CD4-positive, alpha-beta memory T cell (primary cell): ENCODE measurements at regions not wholly inside any gene's neighbourhood (a gene's known extent, or its start where the extent isn't known, plus 50 kb on each side); places are given as distances from the start of the nearest gene placed in this dataset.
A peak's percentile ranks its signal among the peaks of the same experiment; 100 is the strongest.

Experiments used
- CTCF ChIA-PET: fragments of 350-600 bp; sonication (Branson Sonifier 250); formaldehyde crosslinking; loops from one replicate; lab custom pipeline; 2021; ENCODE audit warnings: inconsistent platforms; ENCODE audit not compliant: partially characterized antibody; lab: Charles Lee
- POLR2A ChIA-PET: fragments of 350-600 bp; sonication (Branson Sonifier 250); formaldehyde crosslinking; loops from one replicate; lab custom pipeline; 2021; ENCODE audit not compliant: partially characterized antibody; lab: Charles Lee
- DNase-seq, 5 donors: peaks; one replicate each; pipeline versions ENCODE4 v3.0.0 to v3.0.0-alpha.2; 2020 to 2022; ENCODE audit warnings: mixed read lengths in 1 of 5
- H3K27ac ChIP-seq: one replicate; pipeline ENCODE4 v1.7.0; 2013; ENCODE audit warnings: low read depth, low read length
- H3K27me3 ChIP-seq: 2 replicates; pipeline ENCODE4 v1.7.0; 2013; ENCODE audit warnings: mild to moderate bottlenecking, low read length, moderate library complexity; ENCODE audit not compliant: insufficient read depth
- H3K36me3 ChIP-seq: 2 replicates; pipeline ENCODE4 v1.7.0; 2013; ENCODE audit warnings: mild to moderate bottlenecking, low read length, moderate library complexity; ENCODE audit not compliant: insufficient read depth
- H3K4me1 ChIP-seq: 2 replicates; pipeline ENCODE4 v1.7.0; 2013; ENCODE audit warnings: mild to moderate bottlenecking, low read length, moderate library complexity; ENCODE audit not compliant: insufficient read depth
- H3K4me3 ChIP-seq, 2 donors: one replicate each; pipeline ENCODE4 v1.7.0; 2013; ENCODE audit warnings: low read length in 2 of 2, mild to moderate bottlenecking in 1 of 2
- H3K9me3 ChIP-seq, 2 donors: one replicate each; pipeline ENCODE4 v1.7.0; 2013; ENCODE audit warnings: low read length in 2 of 2, control low read depth in 1 of 2; ENCODE audit not compliant: control insufficient read depth in 1 of 2
- H3K27ac Mint-ChIP-seq, 7 donors: one replicate each; pipeline ENCODE4 v1.8.0; 2020 to 2021; ENCODE audit warnings: mixed read lengths in 7 of 7, mild to moderate bottlenecking in 6 of 7, inconsistent platforms in 3 of 7, moderate library complexity in 3 of 7
- H3K27me3 Mint-ChIP-seq, 2 donors: one replicate each; pipeline ENCODE4 v1.8.0; 2020 to 2021; ENCODE audit warnings: mixed read lengths in 2 of 2
- H3K36me3 Mint-ChIP-seq, 2 donors: one replicate each; pipeline ENCODE4 v1.8.0; 2020 to 2021; ENCODE audit warnings: mixed read lengths in 2 of 2, inconsistent platforms in 1 of 2, mild to moderate bottlenecking in 1 of 2
- H3K4me1 Mint-ChIP-seq, 4 donors: one replicate each; pipeline ENCODE4 v1.8.0; 2020 to 2021; ENCODE audit warnings: mixed read lengths in 4 of 4, mild to moderate bottlenecking in 1 of 4
- H3K4me3 Mint-ChIP-seq, 8 donors: one replicate each; pipeline ENCODE4 v1.8.0; 2020 to 2021; ENCODE audit warnings: mixed read lengths in 8 of 8, mild to moderate bottlenecking in 7 of 8, moderate library complexity in 6 of 8, inconsistent platforms in 3 of 8
- H3K9me3 Mint-ChIP-seq, 8 donors: one replicate each; pipeline ENCODE4 v1.8.0; 2020 to 2021; ENCODE audit warnings: mixed read lengths in 8 of 8, mild to moderate bottlenecking in 5 of 8, inconsistent platforms in 3 of 8, moderate library complexity in 1 of 8
- intact Hi-C: fragments of 100-400 bp; cut with micrococcal nuclease; formaldehyde crosslinking; loops from one replicate; pipeline ENCODE4 v1.15.1; 2023

DNA sequence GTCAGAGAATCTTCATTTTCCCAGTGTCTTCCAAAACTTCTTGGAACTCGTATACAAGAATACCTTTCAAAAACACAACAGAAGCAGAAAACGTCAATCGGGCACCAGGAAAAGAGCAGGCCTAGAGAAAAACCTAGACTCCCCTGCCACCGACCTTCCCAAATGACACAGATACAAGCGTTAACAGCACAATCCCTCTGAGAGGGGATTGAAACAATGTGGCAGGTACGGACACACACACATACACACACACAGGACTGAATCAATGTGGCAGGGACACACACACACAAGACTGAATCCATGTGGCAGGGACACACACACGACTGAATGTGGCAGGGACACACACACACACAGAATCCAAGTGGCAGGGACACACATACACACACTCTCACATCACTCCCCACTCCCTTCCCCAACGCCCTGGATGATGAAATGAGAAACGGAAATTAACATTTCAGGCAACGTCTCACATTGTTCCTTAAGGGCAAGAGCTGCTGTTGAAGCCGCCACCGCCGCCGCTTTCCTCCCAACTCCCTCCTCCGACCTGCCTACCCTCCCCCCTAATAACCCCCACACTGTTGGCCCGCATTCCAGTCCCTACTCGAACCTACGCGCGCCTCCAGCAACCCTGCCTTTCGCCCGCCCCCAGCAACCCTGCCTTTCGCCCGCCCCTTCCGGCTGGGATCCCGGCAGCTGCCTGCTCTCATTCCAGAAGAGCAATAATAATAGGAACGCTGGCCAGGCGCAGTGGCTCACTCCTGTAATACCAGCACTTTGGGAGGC, 302.1 kb upstream of the HSFY2 start:
- H3K4me3 ChIP-seq: no peak overlapping the region
- no peak overlapping the region for H3K27ac ChIP-seq
- H3K27me3 ChIP-seq: no peaks in the 10 kb centered on the region
- intact Hi-C loops: loop anchor here (10.0 kb wide), 1 partner anchor 159 kb away; no protein-coding TSS in a partner anchor
- peak overlapping the region in 2 of 8 donors; percentile 73 to 76 for H3K4me3 Mint-ChIP-seq
- no peaks in the 10 kb centered on the region for H3K36me3 ChIP-seq
- no peaks in the 10 kb centered on the region for H3K9me3 Mint-ChIP-seq
- DNase-seq: no peak
- no peaks in the 10 kb centered on the region for H3K9me3 ChIP-seq
- peaks cover 0 to 6% (median 3%) of the 10 kb centered on the region in 4 donors for H3K4me1 Mint-ChIP-seq
- ChIA-PET POLR2A (no interaction called here), CTCF (no interaction called here)
- no peaks in the 10 kb centered on the region for H3K4me1 ChIP-seq
- no peak overlapping the region for H3K27ac Mint-ChIP-seq
- peaks cover 4% of the 10 kb centered on the region in 2 donors for H3K27me3 Mint-ChIP-seq
- H3K36me3 Mint-ChIP-seq: no peaks in the 10 kb centered on the region

DNA sequence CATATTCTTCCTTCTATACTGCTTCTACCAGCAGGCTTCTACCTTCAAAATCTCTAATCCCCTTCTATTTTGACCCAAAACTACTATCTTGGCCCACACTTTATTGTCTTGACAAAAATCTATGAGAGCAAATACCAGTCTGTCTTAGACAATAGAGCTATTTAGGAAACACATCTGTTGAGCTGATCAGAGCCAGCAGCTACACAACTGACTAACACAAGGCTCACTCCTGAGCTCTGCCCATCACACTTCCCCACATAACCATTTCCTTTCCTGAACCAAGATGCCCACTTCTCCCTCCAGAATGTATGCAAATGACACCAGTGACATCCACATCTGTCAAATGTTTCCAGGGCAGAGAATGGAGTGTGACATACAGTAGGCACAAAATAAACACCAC, 293.9 kb upstream of the HSFY2 start:
- Mint-ChIP-seq H3K4me3 (no peak overlapping the region), H3K36me3 (no peaks in the 10 kb centered on the region), H3K4me1 (peaks cover 0 to 2% (median 0%) of the 10 kb centered on the region in 4 donors), H3K9me3 (no peaks in the 10 kb centered on the region), H3K27ac (no peak overlapping the region), H3K27me3 (no peaks in the 10 kb centered on the region)
- intact Hi-C loops: no loop called here
- no peak overlapping the region for H3K27ac ChIP-seq
- H3K4me3 ChIP-seq: no peak overlapping the region
- CTCF ChIA-PET: no interaction called here
- H3K27me3 ChIP-seq: no peaks in the 10 kb centered on the region
- H3K9me3 ChIP-seq: no peaks in the 10 kb centered on the region
- POLR2A ChIA-PET: no interaction called here
- no peaks in the 10 kb centered on the region for H3K36me3 ChIP-seq
- no peak for DNase-seq
- no peaks in the 10 kb centered on the region for H3K4me1 ChIP-seq

DNA sequence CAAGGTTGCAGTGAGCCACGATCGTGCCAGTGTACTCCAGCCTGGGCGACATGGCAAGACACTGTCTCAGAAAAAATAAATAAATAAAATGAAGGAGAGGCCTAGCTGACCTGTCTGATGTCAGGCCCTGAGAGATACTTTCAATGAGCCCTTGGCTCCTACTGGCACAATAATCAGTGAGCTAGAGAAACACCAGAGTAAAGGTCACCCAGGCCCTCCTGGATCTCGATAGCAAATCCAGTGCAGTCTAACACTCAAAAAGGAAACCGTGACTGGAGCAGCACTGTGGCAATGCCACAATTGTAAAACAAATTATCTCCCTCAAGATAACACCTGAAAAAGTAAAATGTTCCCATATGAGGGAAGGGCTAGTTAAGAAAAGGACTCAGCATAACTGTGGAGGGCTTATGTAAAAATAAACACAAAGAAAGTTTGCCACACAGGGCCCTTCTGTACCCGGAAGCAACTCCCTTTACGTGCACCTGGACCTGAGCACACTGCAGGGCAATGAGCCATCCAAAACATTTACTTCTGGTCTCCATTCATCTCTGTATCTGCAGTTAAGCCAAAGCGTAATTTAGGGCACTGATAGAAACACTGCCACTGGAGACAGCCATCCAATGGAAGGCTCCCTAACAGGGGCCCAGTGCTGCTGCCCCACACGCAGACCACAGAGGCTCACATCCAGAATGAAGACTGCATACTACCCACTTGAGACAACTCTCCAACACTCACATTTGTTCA, 293.1 kb upstream of the HSFY2 start:
- ChIA-PET CTCF (no interaction called here), POLR2A (no interaction called here)
- Histone ChIP-seq H3K9me3 (no peaks in the 10 kb centered on the region), H3K36me3 (no peaks in the 10 kb centered on the region), H3K27me3 (no peaks in the 10 kb centered on the region), H3K27ac (no peak overlapping the region), H3K4me1 (no peaks in the 10 kb centered on the region), H3K4me3 (no peak overlapping the region)
- no peak overlapping the region for H3K4me3 Mint-ChIP-seq
- no peaks in the 10 kb centered on the region for H3K27me3 Mint-ChIP-seq
- intact Hi-C loops: no loop called here
- no peaks in the 10 kb centered on the region for H3K36me3 Mint-ChIP-seq
- no peaks in the 10 kb centered on the region for H3K9me3 Mint-ChIP-seq
- no peak for DNase-seq
- no peak overlapping the region for H3K27ac Mint-ChIP-seq
- peaks cover 0 to 2% (median 0%) of the 10 kb centered on the region in 4 donors for H3K4me1 Mint-ChIP-seq

DNA sequence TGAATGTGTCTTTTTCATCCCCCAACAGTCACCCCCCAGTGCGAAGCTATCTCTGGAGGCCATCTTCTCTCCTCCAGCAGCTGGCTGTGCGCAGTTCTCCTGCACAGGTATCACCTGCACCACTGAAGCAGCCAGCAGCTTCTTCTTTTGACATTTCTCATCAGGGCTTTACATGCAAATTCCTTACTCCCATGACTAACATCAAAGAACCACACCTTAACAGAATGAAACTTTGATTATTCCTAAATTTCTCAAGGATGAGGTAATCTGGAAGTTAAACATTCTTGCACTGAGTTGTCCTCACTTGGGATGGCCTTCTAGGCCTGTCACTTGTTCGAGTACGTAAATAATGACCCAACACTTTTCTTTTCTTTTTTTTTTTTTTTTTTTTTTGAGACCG, 291.6 kb upstream of the HSFY2 start:
- ChIA-PET CTCF (no interaction called here), POLR2A (no interaction called here)
- H3K4me1 ChIP-seq: no peaks in the 10 kb centered on the region
- Mint-ChIP-seq H3K4me3 (no peak overlapping the region), H3K27ac (no peak overlapping the region), H3K27me3 (no peaks in the 10 kb centered on the region), H3K9me3 (no peaks in the 10 kb centered on the region), H3K4me1 (peaks cover 0 to 2% (median 0%) of the 10 kb centered on the region in 4 donors), H3K36me3 (no peaks in the 10 kb centered on the region)
- no peaks in the 10 kb centered on the region for H3K9me3 ChIP-seq
- no peak overlapping the region for H3K27ac ChIP-seq
- no peak for DNase-seq
- intact Hi-C loops: no loop called here
- H3K27me3 ChIP-seq: no peaks in the 10 kb centered on the region
- no peak overlapping the region for H3K4me3 ChIP-seq
- no peaks in the 10 kb centered on the region for H3K36me3 ChIP-seq

DNA sequence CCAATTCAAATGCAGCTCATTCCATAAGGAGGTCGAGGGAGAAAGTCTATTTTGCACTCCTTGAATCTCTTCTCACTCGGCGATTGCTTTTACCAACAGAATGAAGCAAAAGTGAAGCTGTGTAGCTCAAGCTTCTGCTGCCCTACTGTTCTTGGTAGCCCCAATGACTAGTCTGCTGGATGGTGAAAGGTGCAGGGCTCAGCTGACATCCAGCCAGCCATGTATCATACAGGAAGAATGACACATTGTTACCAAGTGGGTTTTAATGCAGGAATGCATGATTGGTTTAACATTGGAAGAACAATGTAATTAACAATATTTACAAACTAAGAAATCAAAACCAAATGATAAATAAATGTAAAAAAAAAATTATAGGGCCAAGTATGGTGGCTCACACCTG, 286.2 kb upstream of the HSFY2 start:
- H3K27ac ChIP-seq: no peak overlapping the region
- no peak overlapping the region for H3K4me3 ChIP-seq
- Mint-ChIP-seq H3K4me1 (peaks cover 0 to 2% (median 0%) of the 10 kb centered on the region in 4 donors), H3K27me3 (no peaks in the 10 kb centered on the region), H3K4me3 (no peak overlapping the region), H3K36me3 (no peaks in the 10 kb centered on the region), H3K27ac (no peak overlapping the region), H3K9me3 (no peaks in the 10 kb centered on the region)
- intact Hi-C loops: no loop called here
- ChIA-PET CTCF (no interaction called here), POLR2A (no interaction called here)
- no peaks in the 10 kb centered on the region for H3K27me3 ChIP-seq
- H3K9me3 ChIP-seq: no peaks in the 10 kb centered on the region
- no peaks in the 10 kb centered on the region for H3K36me3 ChIP-seq
- no peak for DNase-seq
- H3K4me1 ChIP-seq: no peaks in the 10 kb centered on the region

DNA sequence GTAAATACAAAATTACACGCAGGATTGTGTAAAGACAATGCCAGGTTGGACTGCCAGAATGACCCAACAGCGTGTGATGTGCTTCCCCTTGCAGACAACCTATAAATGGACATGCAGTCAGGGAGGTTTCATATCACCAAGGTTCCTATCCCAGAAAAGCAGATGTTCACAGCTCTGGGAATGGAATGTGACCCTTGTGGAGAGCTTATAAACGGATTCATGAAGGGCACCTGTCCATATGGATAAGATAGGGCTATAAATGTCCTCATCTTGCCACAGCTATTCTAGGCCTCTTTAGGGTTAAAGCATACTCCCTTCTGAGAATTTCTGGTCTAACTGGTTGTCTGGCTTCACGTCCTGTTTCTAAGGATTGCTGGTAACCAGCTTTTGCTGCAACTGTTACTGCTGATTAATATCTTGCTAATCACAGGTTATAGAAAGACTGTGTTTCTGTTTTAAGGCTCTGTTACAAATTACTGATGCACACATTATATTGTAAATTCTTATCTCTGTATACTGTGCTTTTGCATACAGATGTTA, 285.4 kb upstream of the HSFY2 start:
- Mint-ChIP-seq H3K4me3 (no peak overlapping the region), H3K9me3 (no peaks in the 10 kb centered on the region), H3K27me3 (no peaks in the 10 kb centered on the region), H3K4me1 (no peaks in the 10 kb centered on the region), H3K27ac (no peak overlapping the region), H3K36me3 (no peaks in the 10 kb centered on the region)
- Histone ChIP-seq H3K4me3 (no peak overlapping the region), H3K27ac (no peak overlapping the region), H3K4me1 (no peaks in the 10 kb centered on the region), H3K27me3 (no peaks in the 10 kb centered on the region), H3K36me3 (no peaks in the 10 kb centered on the region), H3K9me3 (no peaks in the 10 kb centered on the region)
- ChIA-PET POLR2A (no interaction called here), CTCF (no interaction called here)
- intact Hi-C loops: no loop called here
- no peak for DNase-seq

DNA sequence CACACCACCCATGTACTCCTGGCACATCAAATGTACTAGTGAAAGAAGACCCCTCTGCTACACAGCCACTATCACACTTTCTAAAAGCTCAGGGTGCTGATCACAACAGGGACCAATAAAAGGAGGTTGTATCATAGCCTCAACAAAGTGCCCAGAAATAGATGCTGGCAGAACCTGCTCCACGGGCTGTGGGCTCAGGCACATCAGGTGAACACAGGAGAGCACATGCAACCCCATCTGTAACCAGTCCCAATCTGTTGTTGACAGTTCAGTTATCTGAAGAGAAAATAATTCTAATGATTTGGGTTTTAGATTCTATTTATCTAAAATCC, 282.6 kb upstream of the HSFY2 start:
- no peaks in the 10 kb centered on the region for H3K27me3 ChIP-seq
- H3K27me3 Mint-ChIP-seq: no peaks in the 10 kb centered on the region
- intact Hi-C loops: no loop called here

More for the DNA sequence above, 282.6 kb upstream of the HSFY2 start:
- no peak overlapping the region for H3K27ac Mint-ChIP-seq
- Histone ChIP-seq H3K36me3 (no peaks in the 10 kb centered on the region), H3K4me1 (no peaks in the 10 kb centered on the region), H3K27ac (no peak overlapping the region), H3K4me3 (no peak overlapping the region), H3K9me3 (no peaks in the 10 kb centered on the region)
- no peak for DNase-seq
- no peaks in the 10 kb centered on the region for H3K36me3 Mint-ChIP-seq
- ChIA-PET CTCF (no interaction called here), POLR2A (no interaction called here)
- H3K9me3 Mint-ChIP-seq: no peaks in the 10 kb centered on the region
- H3K4me1 Mint-ChIP-seq: no peaks in the 10 kb centered on the region
- no peak overlapping the region for H3K4me3 Mint-ChIP-seq
